HG03060 (cell line): ENCODE measurements at regions not wholly inside any gene's neighbourhood (a gene's known extent, or its start where the extent isn't known, plus 50 kb on each side); places are given as distances from the start of the nearest gene placed in this dataset.

Source experiments
- ATAC-seq: cut with Tn5 transposase; IDR thresholded peaks from one replicate; pipeline ENCODE4 v1.9.1; 2021; ENCODE audit warnings: low read depth, moderate number of reproducible peaks; ENCODE audit not compliant: unreplicated experiment

- ATAC-seq = no peak
Observed at GRCh38 chr17:73749928-73750605, 105.8 kb upstream of the SDK2 start.

- ATAC-seq = no peak
Observed at GRCh38 chr17:73750975-73751374, 106.7 kb upstream of the SDK2 start.

GRCh38 chr17:73753751-73754496 is 109.7 kb upstream of the SDK2 start:
- no peak for ATAC-seq

- ATAC-seq = no peak
Observed at GRCh38 chr17:73754886-73755400, 110.7 kb upstream of the SDK2 start.

GRCh38 chr17:73757420-73757819 is 113.2 kb upstream of the SDK2 start:
- ATAC-seq = no peak

- ATAC-seq = no peak
Observed at GRCh38 chr17:73758245-73758644, 114.0 kb upstream of the SDK2 start.

- ATAC-seq = no peak
Observed at GRCh38 chr17:73759324-73759723, 115.1 kb upstream of the SDK2 start.

GRCh38 chr17:73759734-73760438 is 115.6 kb upstream of the SDK2 start:
- ATAC-seq = no peak

GRCh38 chr17:73760439-73760758 is 116.2 kb upstream of the SDK2 start:
- ATAC-seq = no peak

GRCh38 chr17:73765824-73766563 is 121.7 kb upstream of the SDK2 start:
- no peak for ATAC-seq

- no peak for ATAC-seq
Observed at GRCh38 chr17:73767696-73768095, 123.5 kb upstream of the SDK2 start.

- no peak for ATAC-seq
Observed at GRCh38 chr17:73768691-73769090, 124.4 kb upstream of the SDK2 start.

- ATAC-seq = no peak
Observed at GRCh38 chr17:73769479-73769878, 125.2 kb upstream of the SDK2 start.

GRCh38 chr17:73770115-73770848 is 126.0 kb upstream of the SDK2 start:
- no peak for ATAC-seq

GRCh38 chr17:73770849-73771229 is 126.6 kb upstream of the SDK2 start:
- no peak for ATAC-seq

- ATAC-seq = no peak
Observed at GRCh38 chr17:73772107-73772705, 128.0 kb upstream of the SDK2 start.

GRCh38 chr17:73773702-73774101 is 129.5 kb upstream of the SDK2 start:
- ATAC-seq = no peak

- no peak for ATAC-seq
Observed at GRCh38 chr17:73774852-73775251, 130.6 kb upstream of the SDK2 start.

- ATAC-seq = no peak
Observed at GRCh38 chr17:73776351-73777130, 132.3 kb upstream of the SDK2 start.
